ENCODE measurements at regions not wholly inside any gene's neighbourhood (a gene's known extent, or its start where the extent isn't known, plus 50 kb on each side); places are given as distances from the start of the nearest gene placed in this dataset.

- ATAC-seq (no peak), DNase-seq (ENCODE audit: low spot score) (no peak)
- no peak overlapping the region for H2AFZ ChIP-seq
- no peaks in the 10 kb centered on the region for H3K4me1 Mint-ChIP-seq
- no peak overlapping the region for H3K4me3 Mint-ChIP-seq
- peaks cover 79% of the 10 kb centered on the region for H3K9me3 Mint-ChIP-seq
- H3K36me3 Mint-ChIP-seq (ENCODE audit: low read depth): peaks cover 7% of the 10 kb centered on the region; the same call in 2 of the 3 replicates
- H4K20me1 ChIP-seq (replicated peaks; ENCODE audit: insufficient read depth): peaks cover 12% of the 10 kb centered on the region; the same call in 1 of the 2 replicates
- H3K36me3 ChIP-seq (ENCODE audit: insufficient read depth): no peaks in the 10 kb centered on the region
- H3K27me3 ChIP-seq (ENCODE audit: insufficient read depth): peaks cover 99% of the 10 kb centered on the region
- no peaks in the 10 kb centered on the region for H3K79me2 ChIP-seq (replicated peaks; ENCODE audit: insufficient read depth)
- H3K27ac ChIP-seq (ENCODE audit: low read depth): no peak overlapping the region
- H3K9me2 ChIP-seq (ENCODE audit: insufficient read depth): no peaks in the 10 kb centered on the region
- H3K27ac Mint-ChIP-seq: no peak overlapping the region
- TF ChIP-seq EZH2 (IDR thresholded peaks at IDR 0.05; ENCODE audit: low read depth, unreplicated experiment) (no peak), CTCF (conservative IDR thresholded peaks at IDR 0.05; ENCODE audit: low read depth in 2 of 2) (no peak), REST (IDR thresholded peaks at IDR 0.05; ENCODE audit: unreplicated experiment) (no peak), JUNB (IDR thresholded peaks at IDR 0.05; ENCODE audit: unreplicated experiment) (no peak), CREB1 (CRISPR knock-in tag; IDR thresholded peaks at IDR 0.05; ENCODE audit: low read depth) (no peak), EZH2phosphoT487 (IDR thresholded peaks at IDR 0.05; ENCODE audit: unreplicated experiment) (no peak), POLR2AphosphoS5 (IDR thresholded peaks at IDR 0.05; ENCODE audit: low read depth) (no peak), NANOG (IDR thresholded peaks at IDR 0.05; ENCODE audit: borderline replicate concordance) (no peak), STAT1 (IDR thresholded peaks at IDR 0.05; ENCODE audit: unreplicated experiment) (no peak), ETS1 (IDR thresholded peaks at IDR 0.05) (no peak), ZNF462 (CRISPR knock-in tag; IDR thresholded peaks at IDR 0.05) (no peak), ZNF114 (CRISPR knock-in tag; IDR thresholded peaks at IDR 0.05) (no peak), ZNF331 (CRISPR knock-in tag; IDR thresholded peaks at IDR 0.05; ENCODE audit: low read depth) (no peak)
- no peaks in the 10 kb centered on the region for H3K4me1 ChIP-seq (ENCODE audit: insufficient read depth)
- no peak overlapping the region for H3K4me3 ChIP-seq
- H3K27me3 Mint-ChIP-seq (ENCODE audit: insufficient read depth, low read depth, poor library complexity): peaks cover 71% of the 10 kb centered on the region
- H3K4me2 ChIP-seq: no peak overlapping the region
- H3F3A ChIP-seq (replicated peaks; ENCODE audit: low read depth): no peaks in the 10 kb centered on the region
These were observed 205.7 kb upstream of the CPHXL start for GRCh38 chr16:75931970-75932369.

Data from GM23338 (cell line).